Transverse colon (tissue), 4 donors: ENCODE measurements at regions not wholly inside any gene's neighbourhood (a gene's known extent, or its start where the extent isn't known, plus 50 kb on each side); places are given as distances from the start of the nearest gene placed in this dataset.
A peak's percentile ranks its signal among the peaks of the same experiment; 100 is the strongest.

Experiments used
- DNase-seq: peaks from one replicate; pipeline ENCODE4 v3.0.0-alpha.2; 2019
- H3K27ac ChIP-seq, 4 donors: fragments of 200-600 bp; sonication (generic); 2 replicates each; pipeline ENCODE4 v1.5.1; 2016 to 2018; ENCODE audit warnings: inconsistent platforms in 4 of 4
- H3K27me3 ChIP-seq: fragments of 200-600 bp; sonication (generic); 2 replicates; pipeline ENCODE4 v1.5.1; 2017; ENCODE audit warnings: inconsistent platforms
- H3K36me3 ChIP-seq, 4 donors: fragments of 200-600 bp; sonication (generic); 2 replicates each; pipeline ENCODE4 v1.5.1; 2017 to 2019; ENCODE audit warnings: inconsistent platforms in 4 of 4
- H3K4me1 ChIP-seq, 4 donors: fragments of 200-600 bp; sonication (generic); 2 replicates each; pipeline ENCODE4 v1.5.1; 2017 to 2020; ENCODE audit warnings: inconsistent platforms in 4 of 4
- H3K4me3 ChIP-seq, 4 donors: fragments of 200-600 bp; sonication (generic); 1 replicate in 1 of 4; 2 replicates in 3 of 4; pipeline versions ENCODE4 v1.5.1 to v1.6.1; 2017 to 2019; ENCODE audit warnings: inconsistent platforms in 4 of 4
- H3K9me3 ChIP-seq, 2 donors: fragments of 200-600 bp; sonication (generic); 2 replicates each; pipeline ENCODE4 v1.5.1; 2017 to 2019; ENCODE audit warnings: inconsistent platforms in 2 of 2
- EP300 ChIP-seq: sonication (generic); formaldehyde crosslinking; IDR thresholded peaks from one replicate; pipeline ENCODE4 v1.6.1; 2017; ENCODE audit warnings: antibody characterized with exemption, low read depth
- POLR2A ChIP-seq: fragments of 450-650 bp; IDR thresholded peaks from one replicate; pipeline ENCODE4 v1.6.1; 2016; ENCODE audit warnings: antibody characterized with exemption, mild to moderate bottlenecking, moderate library complexity
- POLR2AphosphoS5 ChIP-seq, 3 donors: sonication (generic); formaldehyde crosslinking; IDR thresholded peaks; one replicate each; pipeline ENCODE4 v1.6.1; 2016; ENCODE audit warnings: antibody characterized with exemption in 3 of 3
- WGBS, 2 donors: methylation state at CpG; one replicate each; pipeline ENCODE4 v1.1.5; 2018; ENCODE audit warnings: low coverage in 1 of 2; 5-methylcytosine and 5-hydroxymethylcytosine counted together
- in situ Hi-C, 4 donors: fragments of 200-750 bp; cut with MboI; loops; one replicate each; pipeline versions ENCODE4 v1.15.0 to v1.15.1; 2017; ENCODE audit warnings: low sequenced_read_pairs in 3 of 4, low pct_ligation_motif_present in 1 of 4, low pct_unique_long_range_greater_than_20kb in 1 of 4
- intact Hi-C: fragments of 100-400 bp; cut with DNase I; formaldehyde crosslinking; loops from one replicate; pipeline ENCODE4 v1.15.1; 2023; ENCODE audit warnings: low total_unique reads
- TF ChIP-seq, protein P1 (sequence below), 5 experiments: fragments of 200-600 bp in 3 of 5; fragments of 450-650 bp in 2 of 5; sonication (generic) in 3 of 5; IDR thresholded peaks; 1 replicate in 2 of 5; 2 replicates in 3 of 5; pipeline ENCODE4 v1.5.1; 2016 to 2017; ENCODE audit warnings: antibody characterized with exemption in 5 of 5, inconsistent platforms in 3 of 5, mild to moderate bottlenecking in 2 of 5, moderate library complexity in 1 of 5

GRCh38 chr20:17874271-17875105 lies 94.1 kb downstream of the SNX5 start:
- 6 to 25% methylated on average over 3 to 7 of the region's 7 CpGs for WGBS, 2 donors
- Histone ChIP-seq H3K4me3 (peak overlapping the region in 1 of 4 donors; percentile 7), H3K27ac (peak overlapping the region; percentile 86 to 90 (median 88)), H3K4me1 (peaks cover 36 to 68% (median 54%) of the 10 kb centered on the region in 4 donors), H3K36me3 (no peaks in the 10 kb centered on the region), H3K27me3 (no peaks in the 10 kb centered on the region), H3K9me3 (no peaks in the 10 kb centered on the region)
- TF ChIP-seq POLR2A (peak; percentile 32), EP300 (no peak), POLR2AphosphoS5 (IDR thresholded peaks at IDR 0.05) (peak in 2 of 3 donors; percentile 19 to 50)
- intact Hi-C loops, result no loop called here
- no peak for DNase-seq
- in situ Hi-C loops, result loop anchor here in 2 of 4 donors (25.0 kb wide), 2 partner anchors 187 to 337 kb away; partner anchors contain the start of genes BANF2 (in 1 of the 2), BFSP1 (in 1 of the 2) and RRBP1 (in 1 of the 2)

DNA sequence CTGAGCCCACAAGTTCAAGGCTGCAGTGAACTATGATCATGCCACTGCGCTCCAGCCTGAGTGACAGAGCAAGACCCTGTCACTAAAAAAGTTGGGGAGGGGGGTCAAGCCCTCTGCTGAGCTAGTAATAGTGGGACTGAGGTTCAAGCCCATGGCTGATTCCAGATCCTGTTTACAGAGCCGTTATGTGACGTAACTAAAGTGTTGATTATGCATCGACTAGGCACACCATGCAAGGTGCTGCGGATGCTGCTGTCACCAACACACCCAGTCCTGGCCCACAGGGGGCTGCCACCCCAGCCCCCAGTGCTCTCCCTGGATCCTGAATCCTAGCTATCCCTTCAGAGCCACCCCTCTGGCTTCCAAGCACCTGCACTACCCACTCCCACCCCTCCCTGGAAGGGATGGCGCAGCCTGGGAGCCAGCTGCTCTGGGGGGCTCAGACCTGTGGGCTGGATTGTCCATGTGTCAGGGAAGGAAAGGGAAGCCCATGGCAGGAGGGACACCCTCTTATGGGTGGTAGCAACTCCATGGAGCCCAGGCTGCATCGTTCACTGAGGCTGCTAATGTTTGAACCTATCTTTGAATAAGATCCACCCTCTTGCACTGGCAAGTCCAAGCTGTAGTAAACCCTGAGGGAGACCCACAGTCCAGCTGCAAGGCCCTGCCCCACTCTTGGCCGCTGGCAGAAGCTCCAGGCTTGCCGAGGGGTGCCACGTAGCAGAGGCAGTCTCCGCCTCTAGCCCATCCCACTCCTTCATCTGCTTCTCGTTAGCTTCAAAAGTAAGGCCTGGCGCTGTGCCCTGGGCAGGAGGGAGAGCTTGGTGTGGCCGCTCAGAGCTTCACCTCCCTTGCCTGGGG lies 95.0 kb downstream of the SNX5 start:
- in situ Hi-C loops (no loop called here), intact Hi-C loops (no loop called here)
- peak; percentile 91 for DNase-seq
- peak overlapping the region; percentile 86 to 90 (median 88) for H3K27ac ChIP-seq
- H3K27me3 ChIP-seq, result no peaks in the 10 kb centered on the region
- H3K9me3 ChIP-seq, result no peaks in the 10 kb centered on the region
- H3K4me3 ChIP-seq, result no peak overlapping the region
- 34% methylated on average over 14 of the region's 14 CpGs; no CpG with 5 or more reads in 1 of the 2 donors for WGBS, 2 donors
- TF ChIP-seq POLR2A (peak; percentile 71), EP300 (no peak), POLR2AphosphoS5 (IDR thresholded peaks at IDR 0.05) (peak; percentile 54 to 76 (median 68))
- TF ChIP-seq, protein P1, sequence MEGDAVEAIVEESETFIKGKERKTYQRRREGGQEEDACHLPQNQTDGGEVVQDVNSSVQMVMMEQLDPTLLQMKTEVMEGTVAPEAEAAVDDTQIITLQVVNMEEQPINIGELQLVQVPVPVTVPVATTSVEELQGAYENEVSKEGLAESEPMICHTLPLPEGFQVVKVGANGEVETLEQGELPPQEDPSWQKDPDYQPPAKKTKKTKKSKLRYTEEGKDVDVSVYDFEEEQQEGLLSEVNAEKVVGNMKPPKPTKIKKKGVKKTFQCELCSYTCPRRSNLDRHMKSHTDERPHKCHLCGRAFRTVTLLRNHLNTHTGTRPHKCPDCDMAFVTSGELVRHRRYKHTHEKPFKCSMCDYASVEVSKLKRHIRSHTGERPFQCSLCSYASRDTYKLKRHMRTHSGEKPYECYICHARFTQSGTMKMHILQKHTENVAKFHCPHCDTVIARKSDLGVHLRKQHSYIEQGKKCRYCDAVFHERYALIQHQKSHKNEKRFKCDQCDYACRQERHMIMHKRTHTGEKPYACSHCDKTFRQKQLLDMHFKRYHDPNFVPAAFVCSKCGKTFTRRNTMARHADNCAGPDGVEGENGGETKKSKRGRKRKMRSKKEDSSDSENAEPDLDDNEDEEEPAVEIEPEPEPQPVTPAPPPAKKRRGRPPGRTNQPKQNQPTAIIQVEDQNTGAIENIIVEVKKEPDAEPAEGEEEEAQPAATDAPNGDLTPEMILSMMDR (IDR thresholded peaks at IDR 0.05), result no peak
- H3K36me3 ChIP-seq, result no peaks in the 10 kb centered on the region
- H3K4me1 ChIP-seq, result peaks cover 36 to 65% (median 53%) of the 10 kb centered on the region in 4 donors

DNA sequence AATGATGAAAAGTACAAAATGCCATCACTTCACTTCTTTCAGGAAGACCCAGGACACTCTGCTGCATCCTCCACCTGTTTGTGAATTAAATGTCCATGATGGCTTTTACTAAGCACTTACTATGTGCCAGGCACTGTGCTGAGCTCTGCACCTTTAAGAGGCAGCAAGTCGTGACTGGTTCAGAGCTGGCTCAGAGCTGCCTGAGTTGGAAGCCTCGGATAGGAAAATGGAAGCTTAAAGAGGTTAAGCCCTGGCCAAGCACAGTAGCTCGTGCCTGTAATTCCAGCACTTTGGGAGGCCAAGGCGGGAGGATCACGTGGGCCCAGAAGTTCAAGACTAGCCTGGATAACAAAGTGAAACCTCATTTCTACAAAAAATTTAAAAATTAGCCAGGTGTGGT lies 95.6 kb downstream of the SNX5 start:
- 56% methylated on average over 5 of the region's 5 CpGs; no CpG with 5 or more reads in 1 of the 2 donors for WGBS, 2 donors
- H3K27ac ChIP-seq, result peak overlapping the region; percentile 86 to 90 (median 88)
- H3K4me3 ChIP-seq, result no peak overlapping the region
- intact Hi-C loops, result no loop called here
- no peaks in the 10 kb centered on the region for H3K27me3 ChIP-seq
- in situ Hi-C loops, result no loop called here
- no peak for TF ChIP-seq EP300
- TF ChIP-seq, protein P1 (IDR thresholded peaks at IDR 0.05), result no peak
- no peak for TF ChIP-seq POLR2A
- no peak for TF ChIP-seq POLR2AphosphoS5 (IDR thresholded peaks at IDR 0.05)
- H3K36me3 ChIP-seq, result no peaks in the 10 kb centered on the region
- H3K9me3 ChIP-seq, result no peaks in the 10 kb centered on the region
- DNase-seq, result no peak
- peaks cover 36 to 58% (median 47%) of the 10 kb centered on the region in 4 donors for H3K4me1 ChIP-seq

- Histone ChIP-seq H3K36me3 (no peaks in the 10 kb centered on the region), H3K4me1 (peaks cover 36 to 52% (median 45%) of the 10 kb centered on the region in 4 donors), H3K4me3 (no peak overlapping the region), H3K9me3 (no peaks in the 10 kb centered on the region), H3K27ac (peak overlapping the region; percentile 86 to 90 (median 88)), H3K27me3 (no peaks in the 10 kb centered on the region)
- no peak for TF ChIP-seq POLR2A
- TF ChIP-seq, protein P1 (IDR thresholded peaks at IDR 0.05), result no peak
- TF ChIP-seq POLR2AphosphoS5 (IDR thresholded peaks at IDR 0.05), result no peak
- TF ChIP-seq EP300, result no peak
- WGBS, 2 donors, result 70% methylated on average over 13 of the region's 13 CpGs; no CpG with 5 or more reads in 1 of the 2 donors
- intact Hi-C loops, result no loop called here
- in situ Hi-C loops, result no loop called here
- no peak for DNase-seq
These were observed 96.2 kb downstream of the SNX5 start for GRCh38 chr20:17872434-17872833.
